ENCODE measurements at regions not wholly inside any gene's neighbourhood (a gene's known extent, or its start where the extent isn't known, plus 50 kb on each side); places are given as distances from the start of the nearest gene placed in this dataset.

GRCh38 chr1:56235909-56236510 lies 343.4 kb downstream of the PLPP3 start:
- DNase-seq (ENCODE audit: low read depth in 1 of 2, low spot score in 1 of 2) = no peak

DNA sequence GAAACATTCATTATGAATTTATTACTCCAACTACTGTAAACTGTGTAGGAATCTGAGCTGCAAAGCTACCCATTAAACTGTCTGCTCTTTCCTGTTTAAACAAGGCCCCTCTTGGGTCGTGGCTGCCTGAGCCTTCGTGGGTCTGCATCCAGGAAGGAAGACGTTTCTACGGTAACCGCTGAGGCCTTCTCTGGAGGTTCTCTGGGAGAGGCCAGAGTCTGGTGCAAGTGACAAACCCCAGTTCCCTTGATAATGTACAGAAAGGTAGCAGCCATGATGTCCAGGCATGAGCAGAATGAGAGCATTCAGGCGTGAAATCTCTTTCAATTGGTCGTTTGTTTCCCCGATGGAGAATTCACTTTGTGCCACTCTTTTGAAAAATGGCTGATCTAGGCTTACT lies 350.2 kb downstream of the PLPP3 start:
- no peak for DNase-seq (ENCODE audit: low read depth in 1 of 2, low spot score in 1 of 2)

- no peak for DNase-seq (ENCODE audit: low read depth in 1 of 2, low spot score in 1 of 2)
Measured at GRCh38 chr1:56227886-56228285, 351.5 kb downstream of the PLPP3 start.

DNA sequence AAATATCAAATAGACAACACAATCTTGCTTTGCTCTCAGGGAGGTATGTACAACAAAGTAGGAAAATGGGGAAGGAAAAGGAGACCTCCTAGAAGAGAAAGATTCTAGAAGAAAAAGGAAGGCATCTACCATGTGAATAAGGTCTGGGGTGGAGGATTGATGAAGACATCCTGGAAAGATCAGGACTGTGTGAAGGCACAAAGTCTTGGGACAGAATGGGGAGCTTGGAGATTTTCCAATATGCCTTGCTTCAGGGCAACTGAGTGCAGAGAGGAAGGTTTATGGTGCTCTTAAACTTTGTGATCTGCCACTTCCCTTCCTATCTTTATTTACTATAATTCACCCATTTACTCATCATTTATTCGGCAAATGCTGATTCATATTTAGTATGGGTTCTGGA lies 352.0 kb downstream of the PLPP3 start:
- DNase-seq (ENCODE audit: low read depth in 1 of 2, low spot score in 1 of 2) = no peak

DNA sequence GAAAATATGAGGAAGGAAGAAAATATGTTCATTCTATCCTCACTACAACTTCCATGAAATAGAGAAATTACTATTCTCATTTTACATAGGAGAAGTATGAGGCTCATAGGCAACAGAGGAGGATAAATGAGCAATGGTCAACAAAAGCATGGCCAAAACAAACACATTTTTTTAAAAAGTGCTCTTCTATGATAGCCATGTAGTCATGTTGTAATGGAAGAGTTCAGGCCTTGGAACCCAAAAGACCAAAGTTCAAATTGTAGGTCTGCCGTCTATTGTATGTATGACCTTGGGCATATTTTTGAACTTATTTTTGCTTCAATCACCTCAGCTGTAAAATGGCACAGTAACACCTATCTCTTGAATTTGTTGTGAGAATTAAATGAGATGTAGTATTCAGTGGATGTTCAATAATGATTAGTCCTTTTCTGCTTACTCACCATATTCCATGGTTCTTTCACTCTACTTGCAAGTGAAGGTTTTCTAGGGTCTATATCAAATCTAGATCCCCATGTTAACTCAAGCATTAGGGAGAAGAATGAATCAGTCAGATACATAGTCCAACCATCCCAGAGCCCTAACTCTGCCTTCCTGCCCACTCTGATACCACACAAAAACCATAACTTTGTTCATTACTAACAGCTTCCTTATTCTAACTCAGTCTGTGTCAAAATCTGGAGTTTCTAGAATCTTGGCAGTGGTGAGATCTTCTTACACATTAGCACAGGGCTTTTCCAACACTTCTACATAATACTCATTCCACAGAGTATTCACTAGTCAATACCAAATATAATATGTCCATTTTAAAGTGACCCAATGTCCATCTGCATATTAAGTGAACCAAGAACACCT lies 353.2 kb downstream of the PLPP3 start:
- no peak for DNase-seq (ENCODE audit: low read depth in 1 of 2, low spot score in 1 of 2)

GRCh38 chr1:56223968-56224367 lies 355.4 kb downstream of the PLPP3 start:
- no peak for DNase-seq (ENCODE audit: low read depth in 1 of 2, low spot score in 1 of 2)

DNA sequence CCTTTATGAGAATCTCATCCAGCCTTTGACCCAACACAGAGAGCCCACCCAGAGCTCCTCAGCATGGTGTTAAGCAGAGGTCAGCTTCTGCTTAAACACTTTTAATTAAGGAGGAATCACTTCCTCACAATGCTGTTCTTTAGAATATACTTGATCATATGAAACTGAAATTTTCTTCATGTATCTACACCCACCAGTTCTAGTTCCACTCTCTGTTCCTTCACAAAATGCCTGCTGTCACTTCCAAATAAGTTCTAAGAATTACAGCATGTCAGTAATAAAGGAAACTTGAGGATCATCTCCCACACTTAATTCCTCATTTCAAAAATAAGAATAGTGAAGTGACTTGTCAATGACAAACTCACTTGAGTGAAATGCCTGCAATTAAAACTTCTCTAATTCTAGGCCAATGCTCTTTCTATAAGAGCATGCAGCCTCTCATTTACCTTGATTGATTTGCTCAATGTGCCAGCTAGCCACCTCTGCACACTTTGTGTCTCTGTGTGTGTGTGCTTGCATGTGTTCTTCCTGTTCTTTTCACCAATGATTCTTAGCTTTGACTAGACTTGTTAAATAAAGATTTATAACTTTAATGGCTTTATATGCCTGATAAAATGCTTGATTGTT lies 356.3 kb downstream of the PLPP3 start:
- no peak for DNase-seq (ENCODE audit: low read depth in 1 of 2, low spot score in 1 of 2)

- no peak for DNase-seq (ENCODE audit: low read depth in 1 of 2, low spot score in 1 of 2)
Measured at GRCh38 chr1:56220021-56220420, 359.3 kb downstream of the PLPP3 start.

DNA sequence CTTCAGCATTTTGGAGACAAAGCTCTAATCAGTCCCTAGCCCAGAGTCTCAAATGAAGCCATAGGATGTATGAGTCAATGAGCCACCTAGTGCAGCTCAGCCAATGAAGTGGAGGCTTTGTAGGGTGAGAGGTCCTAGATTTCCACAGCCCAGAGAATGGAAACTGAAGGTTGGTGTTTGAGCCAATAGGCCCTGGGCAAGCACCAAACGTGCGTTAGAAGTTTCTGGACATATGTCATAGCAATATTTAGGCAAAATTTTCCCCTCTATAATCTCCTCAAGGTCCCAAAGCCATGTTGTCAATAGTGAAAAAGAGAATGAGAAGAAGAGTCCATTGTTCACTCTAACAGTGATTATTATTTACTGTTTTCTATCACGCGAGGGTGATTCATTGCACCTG lies 361.3 kb downstream of the PLPP3 start:
- DNase-seq (ENCODE audit: low read depth in 1 of 2, low spot score in 1 of 2) = no peak

DNA sequence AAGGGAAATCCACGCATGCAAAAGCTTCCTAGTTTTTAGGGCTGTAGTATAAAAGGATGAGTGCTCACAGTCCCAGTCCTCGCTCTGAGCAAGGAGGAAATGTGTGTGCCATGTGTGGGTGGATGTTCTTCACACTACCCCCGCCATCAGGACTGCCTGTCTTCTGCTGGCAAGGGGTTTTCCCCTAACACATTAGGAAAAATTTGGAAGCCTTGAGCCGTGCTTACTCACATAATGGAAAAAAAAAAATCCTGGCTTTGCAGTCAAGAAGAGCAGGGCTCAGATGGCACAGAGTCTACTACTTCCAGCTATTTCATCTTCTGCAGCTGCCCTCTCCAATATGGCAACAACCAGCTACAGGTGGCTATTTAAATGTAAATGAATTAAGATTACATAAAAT lies 363.1 kb downstream of the PLPP3 start:
- DNase-seq (ENCODE audit: low read depth in 1 of 2, low spot score in 1 of 2) = no peak

GRCh38 chr1:56215771-56216170 lies 363.6 kb downstream of the PLPP3 start:
- DNase-seq (ENCODE audit: low read depth in 1 of 2, low spot score in 1 of 2) = no peak

GRCh38 chr1:56215086-56215485 lies 364.3 kb downstream of the PLPP3 start:
- DNase-seq (ENCODE audit: low read depth in 1 of 2, low spot score in 1 of 2) = no peak

DNA sequence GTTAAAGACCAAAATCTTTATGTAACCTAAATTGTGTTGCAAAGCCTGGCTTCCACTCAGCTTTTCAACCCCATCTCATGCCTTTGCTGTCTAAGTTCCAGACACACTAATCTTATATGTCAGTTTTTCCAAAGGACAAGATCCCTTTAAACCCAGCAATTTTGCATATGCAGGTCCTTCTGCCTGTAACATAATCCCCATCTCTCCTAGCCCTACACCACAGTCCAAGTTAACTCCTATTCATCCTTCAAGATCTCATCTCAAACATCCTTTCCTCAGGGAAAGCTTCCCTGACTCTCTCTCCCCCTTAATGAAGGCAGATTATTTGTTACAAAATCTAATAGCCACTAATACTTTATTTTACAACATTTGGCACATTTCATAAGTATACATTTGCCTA lies 366.3 kb downstream of the PLPP3 start:
- DNase-seq (ENCODE audit: low read depth in 1 of 2, low spot score in 1 of 2) = no peak

DNA sequence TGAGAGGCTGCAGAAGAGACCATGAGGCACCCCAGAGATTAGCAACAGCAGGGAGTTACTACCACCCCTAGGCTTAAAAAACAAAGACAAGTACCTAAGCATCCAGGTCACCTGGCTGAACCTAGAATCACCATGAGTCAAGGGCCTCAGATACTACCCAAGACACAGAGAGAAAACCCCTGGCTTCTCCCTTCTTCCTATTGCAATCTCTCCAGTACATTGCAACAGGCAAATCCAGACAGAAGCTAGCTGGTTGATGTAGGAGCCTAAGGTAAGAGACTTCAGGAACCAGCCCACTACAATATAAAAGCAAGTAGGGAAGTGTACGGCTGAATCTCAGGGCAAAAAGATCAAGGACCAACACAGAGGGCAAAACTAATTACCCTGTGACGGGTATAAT lies 367.2 kb downstream of the PLPP3 start:
- DNase-seq (ENCODE audit: low read depth in 1 of 2, low spot score in 1 of 2) = no peak

- no peak for DNase-seq (ENCODE audit: low read depth in 1 of 2, low spot score in 1 of 2)
Measured at GRCh38 chr1:56206391-56206790, 373.0 kb downstream of the PLPP3 start.

- DNase-seq (ENCODE audit: low read depth in 1 of 2, low spot score in 1 of 2) = no peak
Measured at GRCh38 chr1:56204206-56204605, 375.2 kb downstream of the PLPP3 start.

DNA sequence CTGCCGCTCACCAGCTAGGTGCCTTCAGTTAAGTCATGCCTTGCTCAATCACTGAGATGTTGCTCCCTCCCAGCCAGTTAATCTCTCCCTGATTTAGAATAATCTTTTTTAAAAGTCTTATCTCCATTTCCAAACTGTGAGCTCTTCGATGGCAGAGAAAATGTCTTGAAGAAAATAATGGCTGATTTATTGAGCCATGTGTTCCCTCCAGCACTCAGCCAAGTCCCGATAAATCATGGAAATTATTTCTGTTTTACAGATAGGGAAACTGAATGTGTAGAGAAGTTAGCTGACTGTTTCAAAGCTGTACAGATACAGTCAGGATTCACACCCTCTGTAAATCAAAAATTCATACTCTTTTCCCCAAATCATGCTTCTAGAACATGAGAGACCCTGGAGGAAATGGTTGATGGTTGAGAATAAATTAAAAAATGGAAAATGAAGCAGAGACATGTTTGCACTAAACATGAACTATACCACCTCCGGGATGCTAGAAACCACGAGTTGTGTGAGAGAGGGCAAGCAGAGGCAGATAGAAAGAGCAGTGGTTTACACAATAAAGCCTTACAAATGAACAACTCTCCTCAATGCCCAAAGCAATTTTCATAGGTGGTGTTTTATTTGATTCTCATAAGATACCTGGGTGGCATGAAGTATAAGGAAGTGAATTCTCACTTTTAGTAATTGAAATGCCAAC lies 376.4 kb downstream of the PLPP3 start:
- no peak for DNase-seq (ENCODE audit: low read depth in 1 of 2, low spot score in 1 of 2)

DNA sequence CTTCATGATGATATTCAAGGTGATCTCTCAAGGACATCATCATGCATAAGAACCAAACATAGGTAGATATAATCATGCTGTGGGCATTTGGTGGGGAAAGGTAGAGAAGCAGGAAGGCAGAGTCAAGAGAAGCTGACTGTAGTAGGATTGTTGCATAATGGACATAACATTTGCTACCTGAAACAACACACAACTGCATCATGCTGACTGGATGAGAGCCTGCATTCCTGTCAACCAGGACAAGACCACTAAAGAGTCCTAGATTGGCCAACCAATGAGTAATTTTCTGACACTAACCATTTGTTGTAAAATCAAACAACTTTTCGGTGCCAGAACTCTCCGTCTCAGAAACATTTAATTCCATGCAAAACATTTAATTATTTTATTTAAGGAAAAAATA lies 377.2 kb downstream of the PLPP3 start:
- no peak for DNase-seq (ENCODE audit: low read depth in 1 of 2, low spot score in 1 of 2)

- no peak for DNase-seq (ENCODE audit: low read depth in 1 of 2, low spot score in 1 of 2)
Measured at GRCh38 chr1:56200896-56201295, 378.5 kb downstream of the PLPP3 start.

- no peak for DNase-seq (ENCODE audit: low read depth in 1 of 2, low spot score in 1 of 2)
Measured at GRCh38 chr1:56200442-56200841, 378.9 kb downstream of the PLPP3 start.

GRCh38 chr1:56199956-56200355 lies 379.4 kb downstream of the PLPP3 start:
- DNase-seq (ENCODE audit: low read depth in 1 of 2, low spot score in 1 of 2) = no peak

DNA sequence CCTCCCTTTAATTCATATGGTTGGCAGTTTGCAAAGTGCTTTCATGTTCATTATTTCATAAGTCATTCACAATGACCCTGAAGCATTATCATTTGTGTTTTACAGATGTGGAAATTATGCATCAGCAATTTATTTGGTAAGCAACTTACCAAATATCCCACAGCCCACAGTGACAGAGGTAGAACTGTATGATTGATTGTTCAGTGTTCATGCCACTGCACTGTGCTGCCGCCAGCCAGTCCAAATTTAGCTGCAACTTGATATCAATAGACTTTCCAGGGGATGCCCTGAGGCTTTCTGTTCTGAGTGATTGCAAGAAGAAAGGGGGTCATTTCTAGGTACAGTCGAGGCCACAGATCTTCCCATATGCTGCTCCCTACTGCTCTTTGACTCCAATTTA lies 380.3 kb downstream of the PLPP3 start:
- DNase-seq (ENCODE audit: low read depth in 1 of 2, low spot score in 1 of 2) = no peak
